Right atrium auricular region (tissue), 2 donors: ENCODE measurements at regions not wholly inside any gene's neighbourhood (a gene's known extent, or its start where the extent isn't known, plus 50 kb on each side); places are given as distances from the start of the nearest gene placed in this dataset.
A peak's percentile ranks its signal among the peaks of the same experiment; 100 is the strongest.

Experiments
- DNase-seq: peaks from one replicate; pipeline ENCODE4 v3.0.0-alpha.2; 2019; ENCODE audit warnings: low spot score
- H3K27ac ChIP-seq, 2 donors: fragments of 200-600 bp; sonication (generic); 1 replicate in 1 of 2; 2 replicates in 1 of 2; pipeline ENCODE4 v1.5.1; 2016 to 2019
- H3K27me3 ChIP-seq, 2 donors: fragments of 200-600 bp; sonication (generic); one replicate each; pipeline versions ENCODE4 v1.5.1 to v1.6.0; 2017 to 2019
- H3K36me3 ChIP-seq: fragments of 200-600 bp; sonication (generic); one replicate; pipeline ENCODE4 v1.5.1; 2016
- H3K4me1 ChIP-seq, 2 donors: fragments of 200-600 bp; sonication (generic); one replicate each; pipeline versions ENCODE4 v1.5.1 to v1.6.0; 2017 to 2019
- H3K4me3 ChIP-seq, 2 donors: fragments of 200-600 bp; sonication (generic); 1 replicate in 1 of 2; 2 replicates in 1 of 2; pipeline ENCODE4 v1.5.1; 2017 to 2019; ENCODE audit warnings: mild to moderate bottlenecking in 1 of 2, moderate library complexity in 1 of 2
- H3K9me3 ChIP-seq, 2 donors: fragments of 200-600 bp; sonication (generic); one replicate each; pipeline ENCODE4 v1.5.1; 2019
- TF ChIP-seq, protein P1 (sequence below), 2 donors: fragments of 200-600 bp; sonication (generic); IDR thresholded peaks; one replicate each; pipeline ENCODE4 v1.5.1; 2019; ENCODE audit warnings: antibody characterized with exemption in 2 of 2

DNA sequence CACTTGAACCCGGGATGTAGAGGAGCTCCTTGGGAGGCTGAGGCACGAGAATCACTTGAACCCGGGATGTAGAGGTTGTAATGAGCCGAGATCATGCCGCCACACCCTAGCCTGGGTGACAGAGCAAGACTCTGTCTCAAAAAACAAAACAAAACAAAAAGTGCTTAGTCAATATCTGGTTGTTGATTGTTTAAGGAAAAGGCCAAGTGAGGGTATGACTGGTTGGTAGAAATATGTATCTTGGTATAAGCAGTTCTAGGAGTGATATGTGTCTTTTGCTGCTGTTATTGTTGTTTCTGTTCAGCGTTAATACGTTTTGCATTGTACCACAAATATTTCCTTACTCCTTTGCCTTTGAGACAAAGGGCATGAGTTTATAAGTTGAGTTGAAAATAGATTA is 210.7 kb upstream of the DMRT1 start:
- no peak overlapping the region for H3K4me3 ChIP-seq
- H3K27ac ChIP-seq = no peak overlapping the region
- no peaks in the 10 kb centered on the region for H3K9me3 ChIP-seq
- H3K4me1 ChIP-seq = peaks cover 0 to 31% of the 10 kb centered on the region in 2 donors
- no peaks in the 10 kb centered on the region for H3K27me3 ChIP-seq
- no peak for DNase-seq
- no peaks in the 10 kb centered on the region for H3K36me3 ChIP-seq
- TF ChIP-seq, protein P1, sequence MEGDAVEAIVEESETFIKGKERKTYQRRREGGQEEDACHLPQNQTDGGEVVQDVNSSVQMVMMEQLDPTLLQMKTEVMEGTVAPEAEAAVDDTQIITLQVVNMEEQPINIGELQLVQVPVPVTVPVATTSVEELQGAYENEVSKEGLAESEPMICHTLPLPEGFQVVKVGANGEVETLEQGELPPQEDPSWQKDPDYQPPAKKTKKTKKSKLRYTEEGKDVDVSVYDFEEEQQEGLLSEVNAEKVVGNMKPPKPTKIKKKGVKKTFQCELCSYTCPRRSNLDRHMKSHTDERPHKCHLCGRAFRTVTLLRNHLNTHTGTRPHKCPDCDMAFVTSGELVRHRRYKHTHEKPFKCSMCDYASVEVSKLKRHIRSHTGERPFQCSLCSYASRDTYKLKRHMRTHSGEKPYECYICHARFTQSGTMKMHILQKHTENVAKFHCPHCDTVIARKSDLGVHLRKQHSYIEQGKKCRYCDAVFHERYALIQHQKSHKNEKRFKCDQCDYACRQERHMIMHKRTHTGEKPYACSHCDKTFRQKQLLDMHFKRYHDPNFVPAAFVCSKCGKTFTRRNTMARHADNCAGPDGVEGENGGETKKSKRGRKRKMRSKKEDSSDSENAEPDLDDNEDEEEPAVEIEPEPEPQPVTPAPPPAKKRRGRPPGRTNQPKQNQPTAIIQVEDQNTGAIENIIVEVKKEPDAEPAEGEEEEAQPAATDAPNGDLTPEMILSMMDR (IDR thresholded peaks at IDR 0.05) = no peak

DNA sequence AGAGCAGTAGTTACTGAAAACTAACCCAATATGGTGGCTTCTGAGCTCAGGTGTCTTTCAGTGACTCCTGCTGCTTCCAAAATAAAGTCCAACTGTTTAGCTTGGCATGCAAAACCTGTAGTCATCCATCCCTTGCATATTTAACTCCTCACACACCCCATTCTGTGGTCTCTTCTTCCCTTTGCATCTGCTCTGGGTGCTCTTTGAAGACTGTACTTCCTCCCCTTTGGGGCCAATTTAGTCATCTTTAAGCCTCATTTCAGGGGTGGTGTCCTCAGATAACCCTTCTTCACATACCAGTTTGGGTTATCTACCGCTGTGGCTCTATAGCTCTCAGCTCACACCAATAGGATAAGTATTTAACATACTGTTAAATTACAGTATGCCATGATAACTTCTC is 209.9 kb upstream of the DMRT1 start:
- Histone ChIP-seq H3K36me3 (peaks cover 2% of the 10 kb centered on the region), H3K4me3 (no peak overlapping the region), H3K27me3 (no peaks in the 10 kb centered on the region), H3K4me1 (peaks cover 0 to 23% of the 10 kb centered on the region in 2 donors), H3K27ac (no peak overlapping the region), H3K9me3 (no peaks in the 10 kb centered on the region)
- TF ChIP-seq, protein P1 (IDR thresholded peaks at IDR 0.05) = no peak
- DNase-seq = no peak

DNA sequence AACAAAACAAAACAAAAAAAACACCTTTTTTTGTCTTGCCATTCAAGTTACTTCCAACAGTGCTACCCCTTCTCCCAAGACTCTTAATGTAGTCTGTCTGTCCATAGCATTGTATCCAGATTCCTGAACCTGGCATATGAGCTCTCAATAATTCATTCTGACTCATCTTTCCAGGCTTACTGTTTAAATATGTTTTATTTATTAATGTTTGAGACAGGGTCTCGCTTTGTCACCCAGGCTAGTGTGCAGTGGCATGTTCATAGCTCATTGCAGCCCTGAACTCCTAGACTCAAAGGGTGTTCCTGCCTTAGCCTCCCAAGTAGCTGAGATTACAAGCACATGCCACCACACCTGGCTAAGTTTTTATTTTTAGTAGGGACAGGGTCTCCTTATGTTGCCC is 208.0 kb upstream of the DMRT1 start:
- peaks cover 4% of the 10 kb centered on the region for H3K36me3 ChIP-seq
- TF ChIP-seq, protein P1 (IDR thresholded peaks at IDR 0.05) = no peak

DNA sequence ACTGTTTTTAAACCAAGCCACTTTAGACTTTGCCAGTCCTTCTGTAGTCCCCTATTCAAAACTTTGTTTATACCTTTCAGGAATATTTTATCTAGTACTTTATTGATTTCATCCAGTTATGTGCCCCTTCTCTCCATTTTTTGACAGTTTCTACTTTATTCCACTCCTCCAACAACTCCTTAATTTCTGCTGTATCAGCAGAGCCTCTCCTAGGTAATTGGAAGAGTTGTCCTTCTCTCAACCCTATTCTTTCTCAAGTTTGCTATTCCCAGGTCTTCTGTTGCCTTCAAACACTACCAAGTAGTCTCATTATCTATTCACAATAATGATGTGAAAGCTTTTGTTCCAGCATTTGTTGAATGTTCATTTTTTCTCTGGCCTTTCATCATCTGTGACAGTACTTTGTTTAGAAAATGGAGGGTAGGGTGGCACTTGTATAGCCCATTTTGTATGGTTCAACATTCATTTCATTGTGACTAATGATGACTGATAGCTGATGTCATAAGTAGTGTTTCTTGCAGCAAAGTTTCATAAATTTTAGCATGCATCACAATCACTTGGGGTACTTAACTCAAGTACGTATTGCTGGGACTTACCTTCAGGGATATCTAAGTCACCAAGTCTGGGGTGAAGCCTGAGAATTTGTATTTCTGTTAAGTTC is 204.4 kb upstream of the DMRT1 start:
- H3K36me3 ChIP-seq = peaks cover 4% of the 10 kb centered on the region
- DNase-seq = no peak
- no peak overlapping the region for H3K4me3 ChIP-seq
- peaks cover 0 to 11% of the 10 kb centered on the region in 2 donors for H3K4me1 ChIP-seq
- no peak overlapping the region for H3K27ac ChIP-seq
- TF ChIP-seq, protein P1 (IDR thresholded peaks at IDR 0.05) = no peak
- H3K9me3 ChIP-seq = no peaks in the 10 kb centered on the region
- no peaks in the 10 kb centered on the region for H3K27me3 ChIP-seq

More for the DNA sequence above, 208.0 kb upstream of the DMRT1 start:
- no peak overlapping the region for H3K27ac ChIP-seq
- H3K4me3 ChIP-seq = no peak overlapping the region
- no peak for DNase-seq
- H3K9me3 ChIP-seq = no peaks in the 10 kb centered on the region
- H3K4me1 ChIP-seq = peaks cover 0 to 5% of the 10 kb centered on the region in 2 donors
- no peaks in the 10 kb centered on the region for H3K27me3 ChIP-seq

DNA sequence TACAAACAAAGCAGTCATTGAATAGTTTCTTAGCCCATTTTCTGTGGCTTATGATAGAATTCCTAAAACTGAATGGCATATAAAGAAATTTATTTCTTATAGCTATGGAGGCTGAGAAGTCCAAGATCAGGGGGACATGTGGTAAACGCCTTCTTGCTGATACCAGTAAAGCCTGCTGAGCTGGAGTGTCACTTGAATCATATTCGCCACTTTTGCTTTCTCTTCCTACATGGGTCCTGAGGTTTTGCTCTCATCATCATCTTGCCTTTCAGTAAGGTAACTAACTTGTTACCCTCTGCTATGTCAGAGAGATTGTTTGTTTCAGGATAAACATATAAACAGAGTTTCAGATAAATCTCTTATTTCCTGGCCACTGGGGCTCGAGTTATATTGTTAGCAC is 203.3 kb upstream of the DMRT1 start:
- H3K4me1 ChIP-seq = peaks cover 0 to 17% of the 10 kb centered on the region in 2 donors
- no peaks in the 10 kb centered on the region for H3K9me3 ChIP-seq

More for the DNA sequence above, 203.3 kb upstream of the DMRT1 start:
- H3K27ac ChIP-seq = peak overlapping the region; percentile 51 to 73
- no peaks in the 10 kb centered on the region for H3K27me3 ChIP-seq
- no peak for DNase-seq
- TF ChIP-seq, protein P1 (IDR thresholded peaks at IDR 0.05) = no peak
- H3K4me3 ChIP-seq = no peak overlapping the region
- H3K36me3 ChIP-seq = peaks cover 4% of the 10 kb centered on the region
